ENCODE measurements at regions not wholly inside any gene's neighbourhood (a gene's known extent, or its start where the extent isn't known, plus 50 kb on each side); places are given as distances from the start of the nearest gene placed in this dataset.

DNA sequence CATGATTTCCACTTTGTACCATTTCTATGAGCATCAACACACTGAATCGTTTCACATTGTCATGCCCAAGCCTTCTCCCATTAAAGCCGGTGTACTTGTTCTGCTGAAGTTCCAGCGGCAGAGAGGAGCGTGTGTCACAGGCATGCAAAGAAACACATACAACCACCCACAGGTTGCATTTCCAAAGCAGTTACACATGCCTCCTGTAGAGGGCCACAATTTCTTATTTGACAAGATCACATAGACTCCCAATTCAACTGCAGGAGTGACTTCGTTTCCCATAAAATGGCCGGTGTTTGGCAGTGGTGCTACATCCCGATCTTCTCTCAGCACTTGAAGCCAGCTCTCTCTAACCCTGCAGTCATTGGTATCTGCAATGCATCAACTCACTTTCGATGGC, 992.6 kb downstream of the NLGN4X start:
- no peak for TF ChIP-seq POLR2A (IDR thresholded peaks at IDR 0.05; ENCODE audit: low read length)
- TF ChIP-seq GATA1 (IDR thresholded peaks at IDR 0.05; ENCODE audit: low read depth, low read length), result no peak

Measured in erythroblast (primary cell).